ENCODE measurements at regions not wholly inside any gene's neighbourhood (a gene's known extent, or its start where the extent isn't known, plus 50 kb on each side); places are given as distances from the start of the nearest gene placed in this dataset.
"Not testable (repeated sequence)": the region's sequence is repeated elsewhere in the genome, so short reads cannot be mapped to it uniquely, and the experiment has no call there.

- in situ Hi-C loops (cut with HindIII; ENCODE audit: extremely low pct_ligation_motif_present, low pct_unique_long_range_greater_than_20kb); BruUV-seq (replicated peaks); H3K4me1 ChIP-seq (ENCODE audit: insufficient read depth, low read length); H3K36me3 ChIP-seq (replicated peaks in 1 of 2; ENCODE audit: control insufficient read depth in 1 of 2, insufficient read depth in 2 of 2, low read length in 2 of 2); H2AFZ ChIP-seq (ENCODE audit: low read length); H3K79me2 ChIP-seq (ENCODE audit: insufficient read depth, low read length); H3K27me3 ChIP-seq (ENCODE audit: control insufficient read depth in 1 of 2, insufficient read depth in 2 of 2, low read length in 2 of 2); DNase-seq (ENCODE audit: low spot score); CTCF ChIA-PET (ENCODE audit: low intra/inter-chr PET ratio, low total read pairs); FAIRE-seq; POLR2A ChIA-PET; H4K20me1 ChIP-seq (ENCODE audit: insufficient read depth, low read length); H3K27ac ChIP-seq (ENCODE audit: extremely low read length, insufficient read depth, low read length); H3K9me3 ChIP-seq (ENCODE audit: low read length); H3K9ac ChIP-seq (ENCODE audit: insufficient read depth, low read depth, low read length); ATAC-seq; intact Hi-C loops (cut with micrococcal nuclease; ENCODE audit: unreplicated experiment); TF ChIP-seq FOXP1 (IDR thresholded peaks at IDR 0.05): not testable (repeated sequence)
- no CpG with 5 or more reads among the region's 11 CpGs for WGBS (ENCODE audit: low lambda C conversion rate)
- peak overlapping the region; percentile 53 for H3K4me2 ChIP-seq (ENCODE audit: low read depth, low read length)
- H3K4me3 ChIP-seq (replicated peaks in 1 of 3; ENCODE audit: insufficient read depth in 1 of 3, low read depth in 2 of 3, low read length in 3 of 3) = peak overlapping the region in 2 of 3 experiments; percentile 19 to 33; a peak in 3 of 6 replicates
- TF ChIP-seq ZFY (CRISPR knock-in tag; IDR thresholded peaks at IDR 0.05) (0 out of 2 replicates have a peak, but pooled peaks have one; percentile 30), PAXIP1 (CRISPR knock-in tag; conservative IDR thresholded peaks at IDR 0.05) (0 out of 2 replicates have a peak, but pooled peaks have one; percentile 22), HOXA3 (CRISPR knock-in tag; IDR thresholded peaks at IDR 0.05) (0 out of 2 replicates have a peak, but pooled peaks have one; percentile 25), ZNF281 (CRISPR knock-in tag; IDR thresholded peaks at IDR 0.05; ENCODE audit: borderline replicate concordance) (peak; percentile 94), PHF8 (CRISPR knock-in tag; IDR thresholded peaks at IDR 0.05) (peak; percentile 23; the same call in 1 of the 2 replicates), GABPB1 (CRISPR knock-in tag; IDR thresholded peaks at IDR 0.05) (0 out of 2 replicates have a peak, but pooled peaks have one; percentile 11), ZGPAT (CRISPR knock-in tag; IDR thresholded peaks at IDR 0.05) (peak; percentile 60; the same call in 1 of the 2 replicates), FOXP1 (CRISPR knock-in tag; IDR thresholded peaks at IDR 0.05) (peak; percentile 35; the same call in 1 of the 2 replicates), ARID5B (CRISPR knock-in tag; IDR thresholded peaks at IDR 0.05) (peak; percentile 63; the same call in 1 of the 2 replicates), FOXP4 (CRISPR knock-in tag; IDR thresholded peaks at IDR 0.05) (peak; percentile 54)
Measured at GRCh38 chr5:83799020-83799419, 78.4 kb upstream of the HAPLN1 start.

All from HepG2 (cell line).